Daoy (cell line): ENCODE measurements at regions not wholly inside any gene's neighbourhood (a gene's known extent, or its start where the extent isn't known, plus 50 kb on each side); places are given as distances from the start of the nearest gene placed in this dataset.
A peak's percentile ranks its signal among the peaks of the same experiment; 100 is the strongest.
"Not testable (repeated sequence)": the region's sequence is repeated elsewhere in the genome, so short reads cannot be mapped to it uniquely, and the experiment has no call there.

ENCODE experiments used
- DNase-seq: peaks from one replicate; pipeline ENCODE4 v3.0.0-alpha.2; 2015; ENCODE audit warnings: low read depth

- DNase-seq = no peak
Observed at GRCh38 chr2:193228276-193228675, 1033.5 kb upstream of the TMEFF2 start.

GRCh38 chr2:193222454-193222853 is 1027.7 kb upstream of the TMEFF2 start:
- no peak for DNase-seq

- DNase-seq = no peak
Observed at GRCh38 chr2:193219413-193219812, 1024.7 kb upstream of the TMEFF2 start.

- DNase-seq = no peak
Observed at GRCh38 chr2:193201583-193201982, 1006.9 kb upstream of the TMEFF2 start.

GRCh38 chr2:193199322-193199721 is 1004.6 kb upstream of the TMEFF2 start:
- no peak for DNase-seq

- DNase-seq = no peak
Observed at GRCh38 chr2:193187816-193188215, 993.1 kb upstream of the TMEFF2 start.

GRCh38 chr2:193170981-193171380 is 976.2 kb upstream of the TMEFF2 start:
- not testable (repeated sequence) for DNase-seq

GRCh38 chr2:193156480-193156879 is 961.7 kb upstream of the TMEFF2 start:
- no peak for DNase-seq

GRCh38 chr2:193154076-193154475 is 959.3 kb upstream of the TMEFF2 start:
- DNase-seq = no peak

- DNase-seq = no peak
Observed at GRCh38 chr2:193153576-193153975, 958.8 kb upstream of the TMEFF2 start.

- DNase-seq = not testable (repeated sequence)
Observed at GRCh38 chr2:193142467-193142866, 947.7 kb upstream of the TMEFF2 start.

- no peak for DNase-seq
Observed at GRCh38 chr2:193141998-193142397, 947.3 kb upstream of the TMEFF2 start.

- DNase-seq = not testable (repeated sequence)
Observed at GRCh38 chr2:193140895-193141294, 946.2 kb upstream of the TMEFF2 start.

GRCh38 chr2:193124815-193125214 is 930.1 kb upstream of the TMEFF2 start:
- no peak for DNase-seq

GRCh38 chr2:193114827-193115226 is 920.1 kb upstream of the TMEFF2 start:
- DNase-seq = no peak

- DNase-seq = no peak
Observed at GRCh38 chr2:193112986-193113385, 918.3 kb upstream of the TMEFF2 start.

GRCh38 chr2:193103064-193103463 is 908.3 kb upstream of the TMEFF2 start:
- peak; percentile 1 for DNase-seq

GRCh38 chr2:193101591-193101990 is 906.9 kb upstream of the TMEFF2 start:
- DNase-seq = no peak

GRCh38 chr2:193088026-193088425 is 893.3 kb upstream of the TMEFF2 start:
- DNase-seq = no peak

GRCh38 chr2:193076995-193077394 is 882.3 kb upstream of the TMEFF2 start:
- DNase-seq = no peak

GRCh38 chr2:193074933-193075332 is 880.2 kb upstream of the TMEFF2 start:
- no peak for DNase-seq

GRCh38 chr2:193072647-193073046 is 877.9 kb upstream of the TMEFF2 start:
- no peak for DNase-seq

- DNase-seq = not testable (repeated sequence)
Observed at GRCh38 chr2:193025556-193025955, 830.8 kb upstream of the TMEFF2 start.

GRCh38 chr2:193024791-193025190 is 830.1 kb upstream of the TMEFF2 start:
- no peak for DNase-seq

- DNase-seq = no peak
Observed at GRCh38 chr2:193011870-193012269, 817.1 kb upstream of the TMEFF2 start.
